ENCODE measurements at regions not wholly inside any gene's neighbourhood (a gene's known extent, or its start where the extent isn't known, plus 50 kb on each side); places are given as distances from the start of the nearest gene placed in this dataset.

DNA sequence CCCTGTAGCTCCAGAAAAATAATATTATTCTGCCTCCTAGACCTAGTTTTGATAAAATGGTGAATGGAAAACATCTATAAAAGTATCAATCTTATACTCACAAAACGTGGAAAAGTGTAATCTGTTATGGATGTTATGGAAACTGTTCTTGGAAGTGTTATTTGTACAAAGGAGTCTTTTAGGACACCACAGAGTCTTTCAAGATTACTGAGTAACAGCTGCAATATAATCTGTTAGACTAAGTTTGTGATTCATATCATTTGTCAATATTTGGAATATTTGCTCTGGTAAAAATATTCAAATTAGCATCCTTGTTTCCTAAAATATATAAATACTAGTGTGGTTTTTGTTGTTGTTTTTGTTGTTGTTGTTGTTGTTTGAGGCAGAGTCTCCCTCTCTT lies 87.9 kb downstream of the RAD51AP2 start:
- no peaks in the 10 kb centered on the region for H3K9me3 ChIP-seq (ENCODE audit: control insufficient read depth in 1 of 2, insufficient read depth in 1 of 2, low read depth in 1 of 2, low read length in 2 of 2)

More for the DNA sequence above, 87.9 kb downstream of the RAD51AP2 start:
- H4K20me1 ChIP-seq (ENCODE audit: insufficient read depth) = no peaks in the 10 kb centered on the region
- no peaks in the 10 kb centered on the region for H3K79me2 ChIP-seq (ENCODE audit: insufficient read depth, low read length)
- H3K4me1 ChIP-seq (ENCODE audit: control insufficient read depth in 1 of 2, insufficient read depth in 2 of 2, low read length in 2 of 2) = no peaks in the 10 kb centered on the region
- no peaks in the 10 kb centered on the region for H3K36me3 ChIP-seq (ENCODE audit: control insufficient read depth in 1 of 2, insufficient read depth in 2 of 2, low read length in 2 of 2)
- RAD21 ChIA-PET (ENCODE audit: low non-redundant PET in 1 of 2, low total read pairs in 2 of 2, uncharacterized antibody in 2 of 2, unreplicated experiment in 2 of 2) = no interaction called here
- TF ChIP-seq YY1 (IDR thresholded peaks at IDR 0.05; ENCODE audit: extremely low read depth, insufficient replicate concordance, low read depth, low read length) = no peak
- TF ChIP-seq, protein P1, sequence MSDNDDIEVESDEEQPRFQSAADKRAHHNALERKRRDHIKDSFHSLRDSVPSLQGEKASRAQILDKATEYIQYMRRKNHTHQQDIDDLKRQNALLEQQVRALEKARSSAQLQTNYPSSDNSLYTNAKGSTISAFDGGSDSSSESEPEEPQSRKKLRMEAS (IDR thresholded peaks at IDR 0.05) = no peak
- TF ChIP-seq CTCF (IDR thresholded peaks at IDR 0.05 in 2 of 3, conservative IDR thresholded peaks at IDR 0.05 in 1 of 3; ENCODE audit: borderline replicate concordance in 1 of 3, insufficient read depth in 1 of 3, low read depth in 2 of 3, low read length in 2 of 3) = no peak
- no peak for TF ChIP-seq SRF (IDR thresholded peaks at IDR 0.05; ENCODE audit: low read depth)
- TF ChIP-seq, protein P2, sequence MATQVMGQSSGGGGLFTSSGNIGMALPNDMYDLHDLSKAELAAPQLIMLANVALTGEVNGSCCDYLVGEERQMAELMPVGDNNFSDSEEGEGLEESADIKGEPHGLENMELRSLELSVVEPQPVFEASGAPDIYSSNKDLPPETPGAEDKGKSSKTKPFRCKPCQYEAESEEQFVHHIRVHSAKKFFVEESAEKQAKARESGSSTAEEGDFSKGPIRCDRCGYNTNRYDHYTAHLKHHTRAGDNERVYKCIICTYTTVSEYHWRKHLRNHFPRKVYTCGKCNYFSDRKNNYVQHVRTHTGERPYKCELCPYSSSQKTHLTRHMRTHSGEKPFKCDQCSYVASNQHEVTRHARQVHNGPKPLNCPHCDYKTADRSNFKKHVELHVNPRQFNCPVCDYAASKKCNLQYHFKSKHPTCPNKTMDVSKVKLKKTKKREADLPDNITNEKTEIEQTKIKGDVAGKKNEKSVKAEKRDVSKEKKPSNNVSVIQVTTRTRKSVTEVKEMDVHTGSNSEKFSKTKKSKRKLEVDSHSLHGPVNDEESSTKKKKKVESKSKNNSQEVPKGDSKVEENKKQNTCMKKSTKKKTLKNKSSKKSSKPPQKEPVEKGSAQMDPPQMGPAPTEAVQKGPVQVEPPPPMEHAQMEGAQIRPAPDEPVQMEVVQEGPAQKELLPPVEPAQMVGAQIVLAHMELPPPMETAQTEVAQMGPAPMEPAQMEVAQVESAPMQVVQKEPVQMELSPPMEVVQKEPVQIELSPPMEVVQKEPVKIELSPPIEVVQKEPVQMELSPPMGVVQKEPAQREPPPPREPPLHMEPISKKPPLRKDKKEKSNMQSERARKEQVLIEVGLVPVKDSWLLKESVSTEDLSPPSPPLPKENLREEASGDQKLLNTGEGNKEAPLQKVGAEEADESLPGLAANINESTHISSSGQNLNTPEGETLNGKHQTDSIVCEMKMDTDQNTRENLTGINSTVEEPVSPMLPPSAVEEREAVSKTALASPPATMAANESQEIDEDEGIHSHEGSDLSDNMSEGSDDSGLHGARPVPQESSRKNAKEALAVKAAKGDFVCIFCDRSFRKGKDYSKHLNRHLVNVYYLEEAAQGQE (IDR thresholded peaks at IDR 0.05; ENCODE audit: low read depth) = no peak
- no peak overlapping the region for H3K27ac ChIP-seq (ENCODE audit: low read depth, low read length)
- no peak overlapping the region for H3K4me2 ChIP-seq (ENCODE audit: low read length)
- H3K4me3 ChIP-seq (replicated peaks in 1 of 2; ENCODE audit: low read depth in 1 of 2, low read length in 2 of 2) = no peak overlapping the region
- POLR2A ChIA-PET = no interaction called here
- no peak overlapping the region for H3K9ac ChIP-seq (ENCODE audit: low read length)
- ATAC-seq = no peak
- H3K9me2 ChIP-seq (ENCODE audit: insufficient read depth) = no peaks in the 10 kb centered on the region
- CTCF ChIA-PET = no interaction called here
- BruUV-seq (replicated peaks) = no TSS peak
- 0 out of 2 replicates have a peak, but pooled peaks cover 5% of the 10 kb centered on the region for H3K27me3 ChIP-seq (ENCODE audit: insufficient read depth, low read length)
- H2AFZ ChIP-seq (ENCODE audit: low read depth, low read length, poor library complexity, severe bottlenecking) = no peak overlapping the region
- intact Hi-C loops (cut with micrococcal nuclease) = no loop called here
- DNase-seq (ENCODE audit: low read depth, low spot score) = no peak

Data from HCT116 (cell line).